Smooth muscle cell (in vitro differentiated cells): ENCODE measurements at regions not wholly inside any gene's neighbourhood (a gene's known extent, or its start where the extent isn't known, plus 50 kb on each side); places are given as distances from the start of the nearest gene placed in this dataset.

Source experiments
- DNase-seq: peaks from one replicate; lab custom pipeline; 2025; ENCODE audit not compliant: unreplicated experiment; lab: John Stamatoyannopoulos, UW
- H2AFZ ChIP-seq: fragments of 200-600 bp; sonication (generic); 2 replicates; pipeline ENCODE4 v1.6.0; 2016; ENCODE audit warnings: antibody characterized with exemption, low read depth, mild to moderate bottlenecking
- H3F3A ChIP-seq: fragments of 200-600 bp; sonication (generic); 2 replicates; pipeline ENCODE4 v1.6.0; 2017; ENCODE audit warnings: antibody characterized with exemption, low read depth
- H3K27ac ChIP-seq: fragments of 200-600 bp; sonication (generic); 2 replicates; pipeline ENCODE4 v1.5.1; 2016; ENCODE audit warnings: low read depth, mild to moderate bottlenecking
- H3K27me3 ChIP-seq: fragments of 200-600 bp; sonication (generic); 2 replicates; pipeline ENCODE4 v1.6.1; 2016; ENCODE audit warnings: low read depth, mild to moderate bottlenecking
- H3K36me3 ChIP-seq: fragments of 200-600 bp; sonication (generic); 2 replicates; pipeline ENCODE4 v1.5.1; 2016; ENCODE audit warnings: low read depth
- H3K4me1 ChIP-seq: fragments of 200-600 bp; sonication (generic); 2 replicates; pipeline ENCODE4 v1.5.1; 2016; ENCODE audit warnings: low read depth
- H3K4me2 ChIP-seq: fragments of 200-600 bp; sonication (generic); 2 replicates; pipeline ENCODE4 v1.6.0; 2016; ENCODE audit warnings: mild to moderate bottlenecking
- H3K4me3 ChIP-seq: fragments of 200-600 bp; sonication (generic); 2 replicates; pipeline ENCODE4 v1.5.1; 2016; ENCODE audit warnings: mild to moderate bottlenecking
- H3K79me2 ChIP-seq: fragments of 200-600 bp; sonication (generic); 2 replicates; pipeline ENCODE4 v1.6.0; 2016; ENCODE audit warnings: low read depth, mild to moderate bottlenecking
- H3K9ac ChIP-seq: fragments of 200-600 bp; sonication (generic); 2 replicates; pipeline ENCODE4 v1.6.0; 2016; ENCODE audit warnings: low read depth
- H3K9me3 ChIP-seq: fragments of 200-600 bp; sonication (generic); replicated peaks from 2 replicates; pipeline ENCODE4 v1.5.1; 2016; ENCODE audit warnings: low read depth
- H4K20me1 ChIP-seq: fragments of 200-600 bp; sonication (generic); 2 replicates; pipeline ENCODE4 v1.6.0; 2016; ENCODE audit warnings: low read depth
- WGBS: methylation state at CpG from one replicate; pipeline ENCODE4 v1.1.7; 2016; ENCODE audit warnings: low lambda C conversion rate; 5-methylcytosine and 5-hydroxymethylcytosine counted together
- TF ChIP-seq, protein P1 (sequence below): fragments of 200-600 bp; sonication (generic); IDR thresholded peaks from 2 replicates; pipeline ENCODE4 v1.5.1; 2017; ENCODE audit warnings: borderline replicate concordance, mild to moderate bottlenecking, antibody characterized with exemption; ENCODE audit not compliant: insufficient read depth, poor library complexity, severe bottlenecking

DNA sequence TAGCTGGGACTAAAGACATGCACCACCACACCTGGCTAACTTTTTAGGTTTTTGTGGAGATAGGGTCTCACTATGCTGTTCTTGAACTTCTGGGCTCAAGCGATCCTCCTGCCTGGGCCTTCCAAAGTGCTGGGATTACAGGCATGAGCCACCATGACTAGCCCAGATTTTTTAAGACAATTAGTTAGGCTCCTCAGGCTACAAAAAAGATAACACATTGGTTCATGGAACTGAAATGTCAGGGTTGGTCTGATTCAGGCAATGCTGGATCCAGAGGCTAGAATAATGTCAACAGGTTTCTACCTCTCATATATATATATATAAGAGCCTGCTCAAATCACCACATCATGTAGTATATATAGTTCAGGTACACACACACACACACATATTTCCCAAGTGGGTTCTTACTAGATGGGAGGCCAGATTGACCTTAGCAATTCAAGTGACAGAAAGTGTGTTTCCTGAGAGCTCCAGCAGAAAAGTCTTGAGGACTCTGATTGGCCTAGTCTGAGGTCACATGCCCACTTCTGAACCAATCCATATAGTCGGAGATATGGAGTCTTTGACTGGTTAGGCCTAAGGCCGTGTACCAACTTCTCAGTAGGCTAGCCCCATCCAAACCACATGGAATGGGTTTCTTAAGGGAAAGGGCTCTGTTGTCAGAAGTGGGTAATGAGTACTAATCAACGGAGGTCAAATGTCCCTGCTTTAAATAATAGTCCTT is 72.6 kb upstream of the LAPTM4A start:
- H3K9ac ChIP-seq = no peak overlapping the region
- no peaks in the 10 kb centered on the region for H3K79me2 ChIP-seq
- no peak overlapping the region for H3K4me2 ChIP-seq
- H3K4me3 ChIP-seq = no peak overlapping the region
- no peaks in the 10 kb centered on the region for H4K20me1 ChIP-seq
- H3K27me3 ChIP-seq = no peaks in the 10 kb centered on the region
- H3K4me1 ChIP-seq = no peaks in the 10 kb centered on the region
- no peak for DNase-seq
- no peaks in the 10 kb centered on the region for H3K36me3 ChIP-seq
- H3K27ac ChIP-seq = no peak overlapping the region
- TF ChIP-seq, protein P1, sequence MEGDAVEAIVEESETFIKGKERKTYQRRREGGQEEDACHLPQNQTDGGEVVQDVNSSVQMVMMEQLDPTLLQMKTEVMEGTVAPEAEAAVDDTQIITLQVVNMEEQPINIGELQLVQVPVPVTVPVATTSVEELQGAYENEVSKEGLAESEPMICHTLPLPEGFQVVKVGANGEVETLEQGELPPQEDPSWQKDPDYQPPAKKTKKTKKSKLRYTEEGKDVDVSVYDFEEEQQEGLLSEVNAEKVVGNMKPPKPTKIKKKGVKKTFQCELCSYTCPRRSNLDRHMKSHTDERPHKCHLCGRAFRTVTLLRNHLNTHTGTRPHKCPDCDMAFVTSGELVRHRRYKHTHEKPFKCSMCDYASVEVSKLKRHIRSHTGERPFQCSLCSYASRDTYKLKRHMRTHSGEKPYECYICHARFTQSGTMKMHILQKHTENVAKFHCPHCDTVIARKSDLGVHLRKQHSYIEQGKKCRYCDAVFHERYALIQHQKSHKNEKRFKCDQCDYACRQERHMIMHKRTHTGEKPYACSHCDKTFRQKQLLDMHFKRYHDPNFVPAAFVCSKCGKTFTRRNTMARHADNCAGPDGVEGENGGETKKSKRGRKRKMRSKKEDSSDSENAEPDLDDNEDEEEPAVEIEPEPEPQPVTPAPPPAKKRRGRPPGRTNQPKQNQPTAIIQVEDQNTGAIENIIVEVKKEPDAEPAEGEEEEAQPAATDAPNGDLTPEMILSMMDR = no peak
- H2AFZ ChIP-seq = no peak overlapping the region
- H3K9me3 ChIP-seq = no peaks in the 10 kb centered on the region
- 95% methylated on average over 4 of the region's 4 CpGs for WGBS
- H3F3A ChIP-seq = no peaks in the 10 kb centered on the region

DNA sequence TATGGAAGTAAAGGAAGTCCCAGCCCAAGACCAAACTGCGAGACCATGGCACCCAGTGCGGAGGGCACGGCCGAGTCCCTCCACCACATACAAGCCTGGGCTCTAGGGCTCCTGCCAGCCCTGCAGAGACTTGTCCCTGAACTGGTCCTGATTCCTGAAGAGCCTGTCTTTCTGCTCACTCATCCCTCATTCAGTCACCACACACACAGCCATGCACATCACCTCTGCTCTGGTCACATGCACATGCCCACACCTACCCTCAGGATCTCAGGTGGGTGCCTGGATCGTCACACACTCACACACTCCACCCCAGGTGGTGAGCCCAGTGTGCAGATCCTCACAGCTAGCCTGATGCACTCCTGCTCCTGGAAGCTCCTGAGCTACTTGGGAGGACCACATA is 71.4 kb upstream of the LAPTM4A start:
- Histone ChIP-seq H3K36me3 (no peaks in the 10 kb centered on the region), H3K9me3 (no peaks in the 10 kb centered on the region), H3K4me1 (no peaks in the 10 kb centered on the region), H3K27me3 (no peaks in the 10 kb centered on the region), H4K20me1 (no peaks in the 10 kb centered on the region), H3K4me2 (no peak overlapping the region), H3K4me3 (no peak overlapping the region), H3F3A (no peaks in the 10 kb centered on the region), H3K9ac (no peak overlapping the region), H3K27ac (no peak overlapping the region), H2AFZ (no peak overlapping the region), H3K79me2 (no peaks in the 10 kb centered on the region)
- 76% methylated on average over 5 of the region's 5 CpGs for WGBS
- TF ChIP-seq, protein P1 = no peak
- DNase-seq = no peak

DNA sequence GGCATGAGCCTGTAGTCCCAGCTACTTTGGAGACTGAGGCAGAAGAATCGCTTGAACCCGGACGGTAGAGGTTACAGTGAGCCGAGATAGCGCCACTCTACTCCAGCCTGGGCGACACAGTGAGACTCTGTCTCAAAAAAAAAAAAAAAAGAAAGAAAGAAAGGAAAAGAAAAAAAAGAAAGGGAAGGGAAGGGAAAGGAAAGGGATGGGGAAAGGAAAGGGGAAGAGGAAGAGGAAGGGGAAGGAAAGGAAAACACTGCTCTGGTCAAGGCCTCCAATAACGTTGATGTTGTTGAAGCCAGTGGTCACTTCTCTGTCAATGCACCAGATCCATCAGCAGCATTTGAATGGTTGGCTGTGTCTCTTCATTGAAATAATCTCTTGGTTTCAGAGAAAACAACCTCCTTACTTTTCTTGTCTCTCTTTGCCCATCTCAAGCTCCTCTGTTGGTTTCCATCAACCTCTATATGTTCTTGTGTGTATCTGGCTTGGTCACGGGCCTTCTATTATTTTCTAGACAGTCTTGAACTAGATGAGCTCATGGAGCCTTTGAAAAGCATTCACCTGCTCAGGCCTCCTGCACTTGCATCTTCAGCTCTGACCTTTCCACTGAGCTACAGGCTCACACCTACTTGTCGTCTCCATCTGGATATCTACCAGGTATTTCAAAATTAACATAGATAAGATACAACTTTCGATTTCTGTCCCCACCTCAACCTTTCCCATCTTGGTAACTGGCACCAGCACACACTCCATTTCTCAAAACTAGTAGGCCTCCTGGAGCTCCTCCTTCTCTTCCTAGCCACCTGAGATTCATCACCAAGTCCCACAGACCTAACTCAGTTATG is 69.4 kb upstream of the LAPTM4A start:
- TF ChIP-seq, protein P1 = no peak
- H3K4me3 ChIP-seq = no peak overlapping the region
- H4K20me1 ChIP-seq = no peaks in the 10 kb centered on the region
- no peak overlapping the region for H2AFZ ChIP-seq
- no peak for DNase-seq
- H3K79me2 ChIP-seq = no peaks in the 10 kb centered on the region
- H3K4me1 ChIP-seq = no peaks in the 10 kb centered on the region
- H3F3A ChIP-seq = no peaks in the 10 kb centered on the region
- no peak overlapping the region for H3K4me2 ChIP-seq
- no peaks in the 10 kb centered on the region for H3K9me3 ChIP-seq
- 94% methylated on average over 10 of the region's 10 CpGs for WGBS
- H3K27me3 ChIP-seq = no peaks in the 10 kb centered on the region
- no peak overlapping the region for H3K9ac ChIP-seq
- H3K36me3 ChIP-seq = no peaks in the 10 kb centered on the region
- no peak overlapping the region for H3K27ac ChIP-seq
